GM12872 (cell line): ENCODE measurements at regions not wholly inside any gene's neighbourhood (a gene's known extent, or its start where the extent isn't known, plus 50 kb on each side); places are given as distances from the start of the nearest gene placed in this dataset.

Experiments used
- CTCF ChIP-seq: IDR thresholded peaks from 3 replicates; pipeline ENCODE4 v1.5.1; 2011; ENCODE audit warnings: low read depth, mild to moderate bottlenecking, low read length, moderate library complexity; ENCODE audit not compliant: insufficient read depth

GRCh38 chr19:31002518-31003244, 346.6 kb downstream of the TSHZ3 start:
- TF ChIP-seq CTCF, result no peak

- no peak for TF ChIP-seq CTCF
Measured at GRCh38 chr19:31001991-31002390, 347.2 kb downstream of the TSHZ3 start.

GRCh38 chr19:31000913-31001312, 348.3 kb downstream of the TSHZ3 start:
- TF ChIP-seq CTCF, result no peak

- TF ChIP-seq CTCF, result no peak
Measured at GRCh38 chr19:30999726-31000125, 349.5 kb downstream of the TSHZ3 start.

- no peak for TF ChIP-seq CTCF
Measured at GRCh38 chr19:30997222-30997621, 352.0 kb downstream of the TSHZ3 start.

- no peak for TF ChIP-seq CTCF
Measured at GRCh38 chr19:30978639-30979038, 370.6 kb downstream of the TSHZ3 start.

- TF ChIP-seq CTCF, result no peak
Measured at GRCh38 chr19:30969591-30969990, 379.6 kb downstream of the TSHZ3 start.
